ENCODE measurements at regions not wholly inside any gene's neighbourhood (a gene's known extent, or its start where the extent isn't known, plus 50 kb on each side); places are given as distances from the start of the nearest gene placed in this dataset.

DNA sequence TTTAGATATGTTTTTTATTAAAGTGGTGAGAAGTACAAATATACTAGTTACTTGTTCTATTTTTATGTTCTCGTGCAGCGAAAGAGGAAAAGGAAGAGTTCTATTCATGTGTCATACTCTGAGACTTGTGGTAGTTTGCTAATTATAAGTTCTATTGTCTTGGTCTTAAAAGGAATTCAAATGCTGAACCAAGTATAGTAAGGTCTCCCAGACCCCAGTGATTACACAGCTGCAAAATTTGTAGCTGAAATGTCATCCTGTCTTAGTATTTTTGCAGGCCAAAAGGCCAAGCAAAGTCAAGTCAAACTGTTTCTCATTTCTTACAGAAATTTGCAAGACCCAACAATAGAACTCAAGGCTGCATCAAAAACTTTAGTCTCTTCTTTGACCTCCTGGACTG, 268.7 kb downstream of the CHRM3 start:
- H3K9me3 Mint-ChIP-seq, result no peaks in the 10 kb centered on the region
- H3K4me1 Mint-ChIP-seq (ENCODE audit: low read depth), result no peaks in the 10 kb centered on the region
- no peaks in the 10 kb centered on the region for H3K36me3 Mint-ChIP-seq (ENCODE audit: low read depth)
- no peak overlapping the region for H3K27ac Mint-ChIP-seq
- H3K4me3 Mint-ChIP-seq, result no peak overlapping the region
- no peaks in the 10 kb centered on the region for H3K27me3 Mint-ChIP-seq (ENCODE audit: low read depth)

DNA sequence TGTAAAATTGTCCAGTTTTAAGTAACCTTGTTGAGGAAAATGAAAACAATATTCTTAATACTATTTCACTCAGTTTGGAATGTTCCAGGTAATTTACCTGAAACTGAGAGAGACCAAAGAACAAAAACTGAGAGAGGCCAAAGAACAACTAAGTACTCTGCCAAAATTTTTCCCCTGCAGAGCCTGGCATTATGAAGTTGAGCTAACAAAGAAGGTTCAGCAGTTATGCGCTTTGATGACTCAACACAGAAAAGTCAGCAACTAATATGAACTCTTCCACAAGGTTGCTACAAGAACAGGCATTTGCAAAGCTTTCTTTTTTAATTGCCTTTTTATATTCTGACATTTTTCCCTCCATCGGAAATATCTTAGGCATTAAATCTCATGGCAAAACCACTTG, 270.9 kb downstream of the CHRM3 start:
- Mint-ChIP-seq H3K9me3 (no peaks in the 10 kb centered on the region), H3K4me3 (no peak overlapping the region), H3K36me3 (ENCODE audit: low read depth) (no peaks in the 10 kb centered on the region), H3K27ac (no peak overlapping the region), H3K27me3 (ENCODE audit: low read depth) (no peaks in the 10 kb centered on the region), H3K4me1 (ENCODE audit: low read depth) (no peaks in the 10 kb centered on the region)

DNA sequence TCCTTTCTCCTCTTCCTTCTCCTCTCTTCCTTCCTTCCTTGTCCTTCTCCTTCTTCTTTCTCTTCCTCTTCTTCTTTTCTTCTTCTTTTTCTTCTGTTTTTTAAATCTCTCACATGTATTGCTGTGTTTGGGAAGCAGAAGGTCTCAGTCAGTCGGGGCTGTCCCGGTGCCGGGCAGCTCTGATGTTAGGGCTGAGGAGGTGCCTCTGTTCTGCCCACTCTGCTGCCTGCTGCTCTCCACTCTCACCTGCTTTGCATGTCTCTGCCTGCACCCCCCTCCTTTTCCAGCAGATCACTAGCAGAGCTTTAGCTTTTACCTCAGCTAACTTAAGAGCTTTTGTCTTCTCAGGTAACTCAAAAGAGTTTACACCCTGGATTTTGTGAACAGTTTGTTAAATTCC, 276.6 kb downstream of the CHRM3 start:
- Mint-ChIP-seq H3K4me3 (no peak overlapping the region), H3K27me3 (ENCODE audit: low read depth) (no peaks in the 10 kb centered on the region), H3K4me1 (ENCODE audit: low read depth) (no peaks in the 10 kb centered on the region), H3K27ac (no peak overlapping the region), H3K36me3 (ENCODE audit: low read depth) (no peaks in the 10 kb centered on the region), H3K9me3 (no peaks in the 10 kb centered on the region)

DNA sequence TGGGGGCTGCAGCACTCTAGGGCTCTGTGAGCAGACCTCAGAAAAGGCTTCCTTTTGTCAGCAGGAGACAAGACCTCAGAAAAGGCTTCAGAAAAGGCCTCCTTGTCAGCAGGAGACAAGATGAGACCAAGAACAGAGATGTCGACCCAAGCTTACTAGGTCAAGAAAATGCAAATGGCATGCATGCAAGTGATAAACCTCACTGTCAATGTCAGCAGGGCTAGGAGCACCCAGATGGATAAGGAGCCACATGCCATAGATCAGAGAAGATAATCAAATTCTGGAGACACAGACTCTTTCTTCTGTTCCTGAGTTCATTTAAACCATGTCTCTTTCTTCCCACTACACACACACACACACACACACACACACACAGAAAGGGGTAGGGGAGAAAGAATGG, 285.9 kb downstream of the CHRM3 start:
- Mint-ChIP-seq H3K27ac (no peak overlapping the region), H3K9me3 (no peaks in the 10 kb centered on the region), H3K27me3 (ENCODE audit: low read depth) (peaks cover 13% of the 10 kb centered on the region), H3K4me1 (ENCODE audit: low read depth) (no peaks in the 10 kb centered on the region), H3K4me3 (no peak overlapping the region), H3K36me3 (ENCODE audit: low read depth) (no peaks in the 10 kb centered on the region)

GRCh38 chr1:239675735-239676134, 289.4 kb downstream of the CHRM3 start:
- no peaks in the 10 kb centered on the region for H3K9me3 Mint-ChIP-seq
- H3K27ac Mint-ChIP-seq, result no peak overlapping the region
- H3K36me3 Mint-ChIP-seq (ENCODE audit: low read depth), result no peaks in the 10 kb centered on the region
- peaks cover 13% of the 10 kb centered on the region for H3K27me3 Mint-ChIP-seq (ENCODE audit: low read depth)
- H3K4me3 Mint-ChIP-seq, result no peak overlapping the region
- H3K4me1 Mint-ChIP-seq (ENCODE audit: low read depth), result no peaks in the 10 kb centered on the region

DNA sequence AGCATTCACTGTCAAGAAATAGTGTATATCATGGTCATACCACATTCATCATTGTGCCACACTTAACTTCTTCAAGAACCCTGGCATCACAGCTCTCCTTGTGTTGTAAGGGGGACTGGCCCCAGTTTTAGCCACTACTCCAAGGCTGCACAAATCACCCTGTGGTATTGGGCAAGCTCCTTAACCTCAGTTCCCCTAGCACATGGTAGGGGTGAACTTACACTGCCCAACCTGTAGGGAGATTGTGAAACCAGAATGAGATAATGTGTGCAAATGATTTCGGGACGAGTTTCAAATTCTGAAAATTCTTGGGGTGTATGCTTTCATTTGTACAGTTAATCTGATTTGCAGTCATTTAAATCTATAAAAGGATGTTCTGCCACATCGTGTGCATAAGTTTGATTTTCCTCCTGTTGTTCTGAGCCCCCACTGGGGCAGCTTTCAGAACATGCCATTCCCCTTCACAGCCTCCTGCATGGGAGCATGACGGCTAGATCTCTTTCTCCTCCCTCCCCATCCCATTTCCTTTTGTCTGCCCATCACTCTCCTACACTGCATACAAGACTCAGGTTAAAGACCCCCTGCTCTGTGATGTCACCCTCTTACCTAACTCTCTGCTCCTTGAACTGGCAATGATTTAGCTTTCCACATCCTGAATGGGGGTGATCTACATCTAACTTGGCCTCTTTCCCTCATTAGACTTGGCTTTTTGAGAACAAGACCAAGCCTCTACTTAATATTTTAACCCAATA, 290.3 kb downstream of the CHRM3 start:
- Mint-ChIP-seq H3K4me1 (ENCODE audit: low read depth) (no peaks in the 10 kb centered on the region), H3K27ac (no peak overlapping the region), H3K9me3 (no peaks in the 10 kb centered on the region), H3K36me3 (ENCODE audit: low read depth) (no peaks in the 10 kb centered on the region), H3K4me3 (no peak overlapping the region), H3K27me3 (ENCODE audit: low read depth) (peaks cover 13% of the 10 kb centered on the region)

DNA sequence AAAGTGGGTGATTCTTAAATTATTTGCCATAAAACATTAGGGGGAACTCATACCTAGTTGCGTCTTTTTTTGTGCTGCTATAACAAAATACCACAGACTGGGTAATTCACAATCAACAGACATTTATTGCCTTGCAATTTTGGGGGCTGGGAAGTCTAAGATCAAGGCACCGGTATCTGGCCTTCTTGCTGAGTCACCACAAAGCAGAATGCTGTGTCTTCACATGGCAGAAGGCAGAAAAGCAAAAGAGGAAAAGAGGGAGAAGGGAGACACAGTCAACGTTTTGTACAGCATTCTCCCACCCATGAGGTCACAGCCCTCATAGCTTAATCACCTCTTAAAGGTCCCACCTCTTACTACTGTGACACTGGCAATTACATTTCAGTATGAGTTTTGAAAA, 291.0 kb downstream of the CHRM3 start:
- Mint-ChIP-seq H3K9me3 (no peaks in the 10 kb centered on the region), H3K4me1 (ENCODE audit: low read depth) (no peaks in the 10 kb centered on the region), H3K4me3 (no peak overlapping the region), H3K27ac (no peak overlapping the region), H3K36me3 (ENCODE audit: low read depth) (no peaks in the 10 kb centered on the region), H3K27me3 (ENCODE audit: low read depth) (peaks cover 13% of the 10 kb centered on the region)

- no peaks in the 10 kb centered on the region for H3K9me3 Mint-ChIP-seq
- no peaks in the 10 kb centered on the region for H3K36me3 Mint-ChIP-seq (ENCODE audit: low read depth)
- H3K27ac Mint-ChIP-seq, result no peak overlapping the region
- H3K4me1 Mint-ChIP-seq (ENCODE audit: low read depth), result no peaks in the 10 kb centered on the region
- H3K27me3 Mint-ChIP-seq (ENCODE audit: low read depth), result peaks cover 13% of the 10 kb centered on the region
- H3K4me3 Mint-ChIP-seq, result no peak overlapping the region
These were observed 291.8 kb downstream of the CHRM3 start for GRCh38 chr1:239678181-239678580.

- peaks cover 1% of the 10 kb centered on the region for H3K27me3 Mint-ChIP-seq (ENCODE audit: low read depth)
These were observed 295.7 kb downstream of the CHRM3 start for GRCh38 chr1:239682046-239682445.

DNA sequence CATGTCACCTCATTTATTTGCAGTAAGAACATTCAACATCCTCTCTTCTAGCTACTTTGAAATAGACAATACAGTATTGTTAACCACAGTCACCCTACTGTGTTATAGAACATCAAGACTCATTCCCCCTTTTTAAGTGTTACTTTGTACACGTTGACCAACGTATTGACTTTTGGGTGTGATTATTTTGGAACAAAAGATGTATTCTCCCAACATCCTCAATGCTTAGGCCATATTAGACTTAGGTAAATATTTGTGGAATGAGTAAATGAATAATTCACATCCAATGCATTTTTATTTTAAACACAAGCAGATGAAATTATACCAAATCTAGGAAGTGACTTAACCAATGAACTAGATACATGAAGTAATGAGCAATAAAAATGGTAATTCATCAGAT, 296.6 kb downstream of the CHRM3 start:
- no peak overlapping the region for H3K4me3 Mint-ChIP-seq
- no peaks in the 10 kb centered on the region for H3K9me3 Mint-ChIP-seq
- H3K27me3 Mint-ChIP-seq (ENCODE audit: low read depth), result no peaks in the 10 kb centered on the region
- no peaks in the 10 kb centered on the region for H3K36me3 Mint-ChIP-seq (ENCODE audit: low read depth)
- H3K4me1 Mint-ChIP-seq (ENCODE audit: low read depth), result peaks cover 2% of the 10 kb centered on the region
- no peak overlapping the region for H3K27ac Mint-ChIP-seq

More at GRCh38 chr1:239682046-239682445, 295.7 kb downstream of the CHRM3 start:
- Mint-ChIP-seq H3K36me3 (ENCODE audit: low read depth) (no peaks in the 10 kb centered on the region), H3K9me3 (no peaks in the 10 kb centered on the region), H3K4me3 (no peak overlapping the region), H3K4me1 (ENCODE audit: low read depth) (peaks cover 2% of the 10 kb centered on the region), H3K27ac (no peak overlapping the region)

- no peaks in the 10 kb centered on the region for H3K9me3 Mint-ChIP-seq
- H3K4me1 Mint-ChIP-seq (ENCODE audit: low read depth), result peaks cover 2% of the 10 kb centered on the region
- no peak overlapping the region for H3K27ac Mint-ChIP-seq
- H3K27me3 Mint-ChIP-seq (ENCODE audit: low read depth), result no peaks in the 10 kb centered on the region
- no peaks in the 10 kb centered on the region for H3K36me3 Mint-ChIP-seq (ENCODE audit: low read depth)
- no peak overlapping the region for H3K4me3 Mint-ChIP-seq
These were observed 300.0 kb downstream of the CHRM3 start for GRCh38 chr1:239686386-239686785.

DNA sequence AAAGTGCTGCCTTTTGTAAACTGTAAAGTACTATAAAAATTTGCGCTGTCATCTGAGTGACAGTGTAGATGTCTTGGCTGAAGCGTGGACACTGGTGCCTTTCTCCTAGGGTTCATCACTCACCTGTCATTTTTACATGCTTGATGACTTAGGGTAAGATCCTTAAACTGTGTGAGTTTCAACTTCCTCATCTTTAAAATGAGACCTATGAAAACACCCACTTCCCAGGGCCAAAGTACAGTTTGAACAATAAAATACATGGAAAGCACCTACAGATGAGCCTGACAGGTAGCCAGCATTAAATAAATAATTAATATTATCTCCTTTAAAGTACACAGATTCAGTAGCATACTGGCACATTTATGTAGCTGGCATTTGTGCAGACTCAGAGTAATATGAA, 309.9 kb downstream of the CHRM3 start:
- Mint-ChIP-seq H3K4me1 (ENCODE audit: low read depth) (no peaks in the 10 kb centered on the region), H3K4me3 (no peak overlapping the region), H3K36me3 (ENCODE audit: low read depth) (peaks cover 4% of the 10 kb centered on the region), H3K9me3 (peaks cover 6% of the 10 kb centered on the region), H3K27ac (no peak overlapping the region), H3K27me3 (ENCODE audit: low read depth) (no peaks in the 10 kb centered on the region)

GRCh38 chr1:239700667-239701066, 314.3 kb downstream of the CHRM3 start:
- Mint-ChIP-seq H3K4me3 (no peak overlapping the region), H3K27me3 (ENCODE audit: low read depth) (no peaks in the 10 kb centered on the region), H3K9me3 (peaks cover 6% of the 10 kb centered on the region), H3K4me1 (ENCODE audit: low read depth) (peaks cover 4% of the 10 kb centered on the region), H3K27ac (no peak overlapping the region), H3K36me3 (ENCODE audit: low read depth) (peaks cover 9% of the 10 kb centered on the region)

DNA sequence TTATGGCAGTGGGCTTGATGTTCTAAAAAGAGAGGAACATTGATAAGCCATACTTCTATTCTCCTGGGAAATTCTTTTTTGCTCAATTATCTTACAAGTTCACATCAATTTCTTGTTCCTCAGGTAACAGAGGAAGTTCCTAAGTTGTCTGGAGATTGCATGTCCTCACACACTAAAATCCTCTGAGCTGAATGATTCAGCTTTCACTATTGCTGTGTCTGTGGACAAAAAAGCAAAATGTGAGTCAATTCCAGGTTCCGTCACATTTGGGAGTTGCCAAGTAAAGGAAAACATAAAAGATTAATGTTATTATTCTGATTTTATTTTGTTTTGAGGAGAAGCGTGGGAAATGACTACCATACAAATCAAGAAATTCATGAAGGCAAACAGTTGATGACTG, 316.7 kb downstream of the CHRM3 start:
- H3K4me1 Mint-ChIP-seq (ENCODE audit: low read depth), result peaks cover 10% of the 10 kb centered on the region
- H3K27ac Mint-ChIP-seq, result no peak overlapping the region
- H3K27me3 Mint-ChIP-seq (ENCODE audit: low read depth), result no peaks in the 10 kb centered on the region
- H3K4me3 Mint-ChIP-seq, result no peak overlapping the region
- no peaks in the 10 kb centered on the region for H3K9me3 Mint-ChIP-seq
- H3K36me3 Mint-ChIP-seq (ENCODE audit: low read depth), result peaks cover 14% of the 10 kb centered on the region

- Mint-ChIP-seq H3K9me3 (no peaks in the 10 kb centered on the region), H3K4me1 (ENCODE audit: low read depth) (peaks cover 24% of the 10 kb centered on the region), H3K27me3 (ENCODE audit: low read depth) (no peaks in the 10 kb centered on the region), H3K36me3 (ENCODE audit: low read depth) (peaks cover 24% of the 10 kb centered on the region), H3K27ac (no peak overlapping the region), H3K4me3 (no peak overlapping the region)
These were observed 320.0 kb downstream of the CHRM3 start for GRCh38 chr1:239706245-239706892.

Data from T-helper 1 cell treated with Interleukin-12 subunit alpha and Interleukin-12 subunit beta and Interleukin-4 antibody, amounts not matched to agents 30 μg/mL and 1 μg/mL, for 36 hours (primary cell).